Peyer's patch (tissue), 4 donors: ENCODE measurements at regions not wholly inside any gene's neighbourhood (a gene's known extent, or its start where the extent isn't known, plus 50 kb on each side); places are given as distances from the start of the nearest gene placed in this dataset.

ENCODE experiments used
- DNase-seq, 3 donors: peaks; one replicate each; pipeline ENCODE4 v3.0.0-alpha.2; 2017 to 2019
- H3K27ac ChIP-seq, 4 donors: fragments of 200-600 bp; sonication (generic); one replicate each; pipeline ENCODE4 v1.5.1; 2016 to 2019
- H3K27me3 ChIP-seq, 2 donors: fragments of 200-600 bp; sonication (generic); one replicate each; pipeline ENCODE4 v1.5.1; 2019
- H3K36me3 ChIP-seq, 3 donors: fragments of 200-600 bp; sonication (generic); one replicate each; pipeline ENCODE4 v1.5.1; 2016 to 2019
- H3K4me1 ChIP-seq, 4 donors: fragments of 200-600 bp; sonication (generic); one replicate each; pipeline ENCODE4 v1.5.1; 2016 to 2019
- H3K4me3 ChIP-seq, 4 donors: fragments of 200-600 bp; sonication (generic); 1 replicate in 3 of 4; 2 replicates in 1 of 4; pipeline ENCODE4 v1.5.1; 2016 to 2019; ENCODE audit warnings: mild to moderate bottlenecking in 1 of 4
- H3K9me3 ChIP-seq, 4 donors: fragments of 200-600 bp; sonication (generic); one replicate each; pipeline ENCODE4 v1.5.1; 2016 to 2019; ENCODE audit warnings: mild to moderate bottlenecking in 1 of 4
- CTCF ChIP-seq, 6 experiments: fragments of 450-650 bp in 4 of 6; fragments of 200-600 bp in 2 of 6; sonication (generic) in 1 of 6; IDR thresholded peaks; one replicate each; pipeline ENCODE4 v1.5.1; 2017 to 2019; ENCODE audit warnings: antibody characterized with exemption in 6 of 6, mild to moderate bottlenecking in 3 of 6, moderate library complexity in 1 of 6
- POLR2A ChIP-seq, 2 donors: fragments of 450-650 bp; IDR thresholded peaks; one replicate each; pipeline ENCODE4 v1.5.1; 2017; ENCODE audit warnings: antibody characterized with exemption in 2 of 2, mild to moderate bottlenecking in 2 of 2, moderate library complexity in 2 of 2

- H3K27me3 ChIP-seq, result no peaks in the 10 kb centered on the region
- no peak overlapping the region for H3K4me3 ChIP-seq
Measured at GRCh38 chr5:113989278-113989912, 372.5 kb upstream of the KCNN2 start.

GRCh38 chr5:113989913-113990305 lies 372.0 kb upstream of the KCNN2 start:
- no peaks in the 10 kb centered on the region for H3K9me3 ChIP-seq
- H3K27ac ChIP-seq, result no peak overlapping the region
- no peak overlapping the region for H3K4me3 ChIP-seq
- TF ChIP-seq CTCF (IDR thresholded peaks at IDR 0.05) (no peak), POLR2A (IDR thresholded peaks at IDR 0.05) (no peak)
- no peaks in the 10 kb centered on the region for H3K4me1 ChIP-seq
- H3K27me3 ChIP-seq, result no peaks in the 10 kb centered on the region
- no peak for DNase-seq
- no peaks in the 10 kb centered on the region for H3K36me3 ChIP-seq

More at GRCh38 chr5:113989278-113989912, 372.5 kb upstream of the KCNN2 start:
- H3K9me3 ChIP-seq, result no peaks in the 10 kb centered on the region
- no peak for DNase-seq
- no peaks in the 10 kb centered on the region for H3K36me3 ChIP-seq
- TF ChIP-seq POLR2A (IDR thresholded peaks at IDR 0.05) (no peak), CTCF (IDR thresholded peaks at IDR 0.05) (no peak)
- H3K4me1 ChIP-seq, result no peaks in the 10 kb centered on the region
- H3K27ac ChIP-seq, result no peak overlapping the region

GRCh38 chr5:114001076-114001475 lies 360.8 kb upstream of the KCNN2 start:
- no peak overlapping the region for H3K27ac ChIP-seq
- no peaks in the 10 kb centered on the region for H3K36me3 ChIP-seq
- H3K4me3 ChIP-seq, result no peak overlapping the region
- H3K4me1 ChIP-seq, result no peaks in the 10 kb centered on the region
- H3K27me3 ChIP-seq, result no peaks in the 10 kb centered on the region
- H3K9me3 ChIP-seq, result no peaks in the 10 kb centered on the region
- DNase-seq, result no peak
- TF ChIP-seq POLR2A (IDR thresholded peaks at IDR 0.05), result no peak
- TF ChIP-seq CTCF (IDR thresholded peaks at IDR 0.05), result no peak

- no peak overlapping the region for H3K4me3 ChIP-seq
- H3K27me3 ChIP-seq, result no peaks in the 10 kb centered on the region
- H3K9me3 ChIP-seq, result no peaks in the 10 kb centered on the region
- no peak for DNase-seq
- no peaks in the 10 kb centered on the region for H3K4me1 ChIP-seq
- TF ChIP-seq POLR2A (IDR thresholded peaks at IDR 0.05) (no peak), CTCF (IDR thresholded peaks at IDR 0.05) (no peak)
- no peaks in the 10 kb centered on the region for H3K36me3 ChIP-seq
- H3K27ac ChIP-seq, result no peak overlapping the region
Measured at GRCh38 chr5:114006582-114006981, 355.3 kb upstream of the KCNN2 start.

GRCh38 chr5:114007678-114008077 lies 354.2 kb upstream of the KCNN2 start:
- TF ChIP-seq POLR2A (IDR thresholded peaks at IDR 0.05), result no peak
- no peak overlapping the region for H3K27ac ChIP-seq
- H3K4me1 ChIP-seq, result no peaks in the 10 kb centered on the region
- H3K9me3 ChIP-seq, result no peaks in the 10 kb centered on the region
- no peak overlapping the region for H3K4me3 ChIP-seq
- no peaks in the 10 kb centered on the region for H3K27me3 ChIP-seq
- no peaks in the 10 kb centered on the region for H3K36me3 ChIP-seq
- no peak for DNase-seq

GRCh38 chr5:114010362-114010761 lies 351.5 kb upstream of the KCNN2 start:
- H3K27me3 ChIP-seq, result no peaks in the 10 kb centered on the region
- H3K4me3 ChIP-seq, result no peak overlapping the region
- H3K27ac ChIP-seq, result no peak overlapping the region
- no peak for DNase-seq
- H3K9me3 ChIP-seq, result no peaks in the 10 kb centered on the region
- no peaks in the 10 kb centered on the region for H3K4me1 ChIP-seq
- no peak for TF ChIP-seq POLR2A (IDR thresholded peaks at IDR 0.05)
- no peaks in the 10 kb centered on the region for H3K36me3 ChIP-seq

- H3K9me3 ChIP-seq, result no peaks in the 10 kb centered on the region
- no peak for DNase-seq
- TF ChIP-seq POLR2A (IDR thresholded peaks at IDR 0.05), result no peak
- TF ChIP-seq CTCF (IDR thresholded peaks at IDR 0.05), result no peak
Measured at GRCh38 chr5:114018186-114018585, 343.7 kb upstream of the KCNN2 start.

More at GRCh38 chr5:114018186-114018585, 343.7 kb upstream of the KCNN2 start:
- Histone ChIP-seq H3K4me3 (no peak overlapping the region), H3K27me3 (no peaks in the 10 kb centered on the region), H3K36me3 (no peaks in the 10 kb centered on the region), H3K4me1 (no peaks in the 10 kb centered on the region), H3K27ac (no peak overlapping the region)
